K562 (cell line): ENCODE measurements at regions not wholly inside any gene's neighbourhood (a gene's known extent, or its start where the extent isn't known, plus 50 kb on each side); places are given as distances from the start of the nearest gene placed in this dataset.

Experiments
- EGR1 ChIP-seq: fragments of 450-650 bp; conservative IDR thresholded peaks from 2 replicates; pipeline ENCODE4 v1.6.1; 2017; ENCODE audit warnings: mild to moderate bottlenecking
- ESRRA ChIP-seq: fragments of 450-650 bp; IDR thresholded peaks from 2 replicates; pipeline ENCODE4 v1.6.1; 2014; ENCODE audit warnings: low read depth, mild to moderate bottlenecking, moderate library complexity, borderline replicate concordance
- IRF1 ChIP-seq: sonication (generic); formaldehyde crosslinking; IDR thresholded peaks from 2 replicates; pipeline ENCODE4 v1.8.0; 2022; ENCODE audit warnings: missing genetic modification reagents, mild to moderate bottlenecking, borderline replicate concordance
- SMC3 ChIP-seq: conservative IDR thresholded peaks from 2 replicates; pipeline ENCODE4 v1.6.1; 2011; ENCODE audit warnings: low read depth, low read length, improper control_type of control experiment; ENCODE audit not compliant: insufficient read depth
- TF ChIP-seq, protein P1 (sequence below), 3 experiments: IDR thresholded peaks in 2 of 3; conservative IDR thresholded peaks in 1 of 3; 2 replicates each; pipeline ENCODE4 v1.5.1; 2011 to 2012; ENCODE audit warnings: low read length in 3 of 3, mild to moderate bottlenecking in 3 of 3, control low read depth in 2 of 3, improper control_type of control experiment in 1 of 3, inconsistent platforms in 1 of 3, low read depth in 1 of 3, mixed read lengths in 1 of 3, moderate library complexity in 1 of 3; ENCODE audit not compliant: insufficient read depth in 2 of 3

DNA sequence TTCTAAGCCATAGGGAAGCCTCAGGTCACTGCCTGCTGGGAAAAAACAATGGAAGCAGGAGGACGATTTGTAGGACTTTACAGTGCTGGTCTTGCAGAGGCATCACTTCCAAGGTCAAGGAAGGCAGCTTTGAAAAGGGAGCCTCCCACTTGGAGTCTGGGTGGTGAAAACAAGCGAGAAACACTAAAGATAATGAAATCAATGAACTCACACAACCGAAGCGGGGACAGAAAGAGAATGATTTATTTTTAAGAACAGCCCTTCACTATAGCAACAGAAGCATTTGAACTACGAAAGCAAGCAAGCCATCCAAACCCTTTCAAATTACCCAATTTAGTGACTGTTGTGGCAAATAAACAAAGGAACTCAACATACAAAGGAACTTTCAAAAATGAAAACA, 227.5 kb downstream of the THBS2 start:
- TF ChIP-seq EGR1 (no peak), ESRRA (no peak), IRF1 (CRISPR knock-in tag) (no peak), SMC3 (no peak)
- TF ChIP-seq, protein P1, sequence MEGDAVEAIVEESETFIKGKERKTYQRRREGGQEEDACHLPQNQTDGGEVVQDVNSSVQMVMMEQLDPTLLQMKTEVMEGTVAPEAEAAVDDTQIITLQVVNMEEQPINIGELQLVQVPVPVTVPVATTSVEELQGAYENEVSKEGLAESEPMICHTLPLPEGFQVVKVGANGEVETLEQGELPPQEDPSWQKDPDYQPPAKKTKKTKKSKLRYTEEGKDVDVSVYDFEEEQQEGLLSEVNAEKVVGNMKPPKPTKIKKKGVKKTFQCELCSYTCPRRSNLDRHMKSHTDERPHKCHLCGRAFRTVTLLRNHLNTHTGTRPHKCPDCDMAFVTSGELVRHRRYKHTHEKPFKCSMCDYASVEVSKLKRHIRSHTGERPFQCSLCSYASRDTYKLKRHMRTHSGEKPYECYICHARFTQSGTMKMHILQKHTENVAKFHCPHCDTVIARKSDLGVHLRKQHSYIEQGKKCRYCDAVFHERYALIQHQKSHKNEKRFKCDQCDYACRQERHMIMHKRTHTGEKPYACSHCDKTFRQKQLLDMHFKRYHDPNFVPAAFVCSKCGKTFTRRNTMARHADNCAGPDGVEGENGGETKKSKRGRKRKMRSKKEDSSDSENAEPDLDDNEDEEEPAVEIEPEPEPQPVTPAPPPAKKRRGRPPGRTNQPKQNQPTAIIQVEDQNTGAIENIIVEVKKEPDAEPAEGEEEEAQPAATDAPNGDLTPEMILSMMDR (IDR thresholded peaks at IDR 0.05 in 2 of 3, conservative IDR thresholded peaks at IDR 0.05 in 1 of 3; ENCODE audit: insufficient read depth in 2 of 3, low read depth in 1 of 3, low read length in 3 of 3) = no peak
